Duodenal mucosa (tissue), 2 donors: ENCODE measurements at regions not wholly inside any gene's neighbourhood (a gene's known extent, or its start where the extent isn't known, plus 50 kb on each side); places are given as distances from the start of the nearest gene placed in this dataset.

Experiments used
- H3K27ac ChIP-seq: one replicate; pipeline ENCODE4 v1.7.0; 2013; ENCODE audit warnings: low read depth, low read length
- H3K27me3 ChIP-seq, 2 donors: one replicate each; pipeline ENCODE4 v1.7.0; 2013; ENCODE audit warnings: low read length in 2 of 2, control low read depth in 1 of 2; ENCODE audit not compliant: insufficient read depth in 2 of 2, control insufficient read depth in 1 of 2
- H3K36me3 ChIP-seq, 2 donors: one replicate each; pipeline ENCODE4 v1.7.0; 2013; ENCODE audit warnings: low read length in 2 of 2, control low read depth in 1 of 2; ENCODE audit not compliant: insufficient read depth in 2 of 2, control insufficient read depth in 1 of 2
- H3K4me1 ChIP-seq, 2 donors: one replicate each; pipeline ENCODE4 v1.7.0; 2013; ENCODE audit warnings: low read length in 2 of 2, control low read depth in 1 of 2; ENCODE audit not compliant: insufficient read depth in 2 of 2, control insufficient read depth in 1 of 2
- H3K4me3 ChIP-seq, 2 donors: one replicate each; pipeline ENCODE4 v1.7.0; 2013; ENCODE audit warnings: low read length in 2 of 2, low read depth in 1 of 2
- H3K9ac ChIP-seq, 2 donors: one replicate each; pipeline ENCODE4 v1.7.0; 2013; ENCODE audit warnings: low read length in 2 of 2, low read depth in 1 of 2
- H3K9me3 ChIP-seq, 2 donors: one replicate each; pipeline ENCODE4 v1.7.0; 2013; ENCODE audit warnings: low read length in 2 of 2, control low read depth in 1 of 2; ENCODE audit not compliant: control insufficient read depth in 1 of 2

- Histone ChIP-seq H3K9me3 (peaks cover 4% of the 10 kb centered on the region in 2 donors), H3K4me3 (no peak overlapping the region), H3K9ac (no peak overlapping the region), H3K36me3 (no peaks in the 10 kb centered on the region), H3K4me1 (no peaks in the 10 kb centered on the region), H3K27ac (no peak overlapping the region), H3K27me3 (no peaks in the 10 kb centered on the region)
Measured at GRCh38 chr5:28499766-28500290, 1461.4 kb upstream of the CDH9 start.

- no peaks in the 10 kb centered on the region for H3K4me1 ChIP-seq
- H3K9me3 ChIP-seq, result peaks cover 8 to 13% of the 10 kb centered on the region in 2 donors
- no peak overlapping the region for H3K27ac ChIP-seq
- H3K9ac ChIP-seq, result no peak overlapping the region
- no peaks in the 10 kb centered on the region for H3K36me3 ChIP-seq
- H3K27me3 ChIP-seq, result no peaks in the 10 kb centered on the region
- no peak overlapping the region for H3K4me3 ChIP-seq
Measured at GRCh38 chr5:28495876-28496275, 1457.5 kb upstream of the CDH9 start.

GRCh38 chr5:28493456-28493855 is 1455.1 kb upstream of the CDH9 start:
- Histone ChIP-seq H3K4me1 (no peaks in the 10 kb centered on the region), H3K36me3 (no peaks in the 10 kb centered on the region), H3K9ac (no peak overlapping the region), H3K27ac (no peak overlapping the region), H3K9me3 (peaks cover 9 to 20% of the 10 kb centered on the region in 2 donors), H3K4me3 (no peak overlapping the region), H3K27me3 (no peaks in the 10 kb centered on the region)

- Histone ChIP-seq H3K4me1 (no peaks in the 10 kb centered on the region), H3K9ac (no peak overlapping the region), H3K36me3 (no peaks in the 10 kb centered on the region), H3K27ac (no peak overlapping the region), H3K27me3 (no peaks in the 10 kb centered on the region), H3K9me3 (peaks cover 9 to 24% of the 10 kb centered on the region in 2 donors), H3K4me3 (no peak overlapping the region)
Measured at GRCh38 chr5:28488752-28489151, 1450.4 kb upstream of the CDH9 start.

GRCh38 chr5:28483327-28484025 is 1445.1 kb upstream of the CDH9 start:
- Histone ChIP-seq H3K27ac (no peak overlapping the region), H3K36me3 (no peaks in the 10 kb centered on the region), H3K27me3 (no peaks in the 10 kb centered on the region), H3K9ac (no peak overlapping the region), H3K4me3 (no peak overlapping the region), H3K4me1 (no peaks in the 10 kb centered on the region), H3K9me3 (peaks cover 5 to 12% of the 10 kb centered on the region in 2 donors)

- Histone ChIP-seq H3K9ac (no peak overlapping the region), H3K9me3 (peaks cover 0 to 10% of the 10 kb centered on the region in 2 donors), H3K4me1 (no peaks in the 10 kb centered on the region)
Measured at GRCh38 chr5:28473531-28474107, 1435.2 kb upstream of the CDH9 start.

GRCh38 chr5:28468166-28468565 is 1429.8 kb upstream of the CDH9 start:
- Histone ChIP-seq H3K9ac (no peak overlapping the region), H3K36me3 (no peaks in the 10 kb centered on the region), H3K27me3 (no peaks in the 10 kb centered on the region), H3K4me3 (no peak overlapping the region), H3K27ac (no peak overlapping the region), H3K4me1 (no peaks in the 10 kb centered on the region), H3K9me3 (peaks cover 0 to 15% of the 10 kb centered on the region in 2 donors)

More at GRCh38 chr5:28473531-28474107, 1435.2 kb upstream of the CDH9 start:
- no peaks in the 10 kb centered on the region for H3K36me3 ChIP-seq
- H3K4me3 ChIP-seq, result no peak overlapping the region
- no peaks in the 10 kb centered on the region for H3K27me3 ChIP-seq
- no peak overlapping the region for H3K27ac ChIP-seq

- Histone ChIP-seq H3K27me3 (no peaks in the 10 kb centered on the region), H3K4me3 (no peak overlapping the region), H3K36me3 (no peaks in the 10 kb centered on the region), H3K9me3 (peaks cover 10 to 11% of the 10 kb centered on the region in 2 donors), H3K27ac (no peak overlapping the region), H3K4me1 (no peaks in the 10 kb centered on the region), H3K9ac (no peak overlapping the region)
Measured at GRCh38 chr5:28463728-28464127, 1425.3 kb upstream of the CDH9 start.

GRCh38 chr5:28451483-28451882 is 1413.1 kb upstream of the CDH9 start:
- Histone ChIP-seq H3K27ac (no peak overlapping the region), H3K4me3 (no peak overlapping the region), H3K27me3 (no peaks in the 10 kb centered on the region)

GRCh38 chr5:28450997-28451396 is 1412.6 kb upstream of the CDH9 start:
- Histone ChIP-seq H3K4me1 (no peaks in the 10 kb centered on the region), H3K9ac (no peak overlapping the region), H3K4me3 (no peak overlapping the region), H3K9me3 (peaks cover 8 to 27% of the 10 kb centered on the region in 2 donors), H3K36me3 (no peaks in the 10 kb centered on the region), H3K27ac (no peak overlapping the region), H3K27me3 (no peaks in the 10 kb centered on the region)

More at GRCh38 chr5:28451483-28451882, 1413.1 kb upstream of the CDH9 start:
- peaks cover 8 to 26% of the 10 kb centered on the region in 2 donors for H3K9me3 ChIP-seq
- H3K4me1 ChIP-seq, result no peaks in the 10 kb centered on the region
- H3K36me3 ChIP-seq, result no peaks in the 10 kb centered on the region
- H3K9ac ChIP-seq, result no peak overlapping the region
